Stimulated activated CD8-positive, alpha-beta memory T cell treated with anti-CD3 and anti-CD28 coated beads, Interleukin-4, amount 100 ng/mL, for 24 hours (primary cell): ENCODE measurements at regions not wholly inside any gene's neighbourhood (a gene's known extent, or its start where the extent isn't known, plus 50 kb on each side); places are given as distances from the start of the nearest gene placed in this dataset.
"Not testable (repeated sequence)": the region's sequence is repeated elsewhere in the genome, so short reads cannot be mapped to it uniquely, and the experiment has no call there.

Experiments used
- DNase-seq: peaks from one replicate; pipeline ENCODE4 v3.0.0-alpha.2; 2020; ENCODE audit warnings: low read depth

DNA sequence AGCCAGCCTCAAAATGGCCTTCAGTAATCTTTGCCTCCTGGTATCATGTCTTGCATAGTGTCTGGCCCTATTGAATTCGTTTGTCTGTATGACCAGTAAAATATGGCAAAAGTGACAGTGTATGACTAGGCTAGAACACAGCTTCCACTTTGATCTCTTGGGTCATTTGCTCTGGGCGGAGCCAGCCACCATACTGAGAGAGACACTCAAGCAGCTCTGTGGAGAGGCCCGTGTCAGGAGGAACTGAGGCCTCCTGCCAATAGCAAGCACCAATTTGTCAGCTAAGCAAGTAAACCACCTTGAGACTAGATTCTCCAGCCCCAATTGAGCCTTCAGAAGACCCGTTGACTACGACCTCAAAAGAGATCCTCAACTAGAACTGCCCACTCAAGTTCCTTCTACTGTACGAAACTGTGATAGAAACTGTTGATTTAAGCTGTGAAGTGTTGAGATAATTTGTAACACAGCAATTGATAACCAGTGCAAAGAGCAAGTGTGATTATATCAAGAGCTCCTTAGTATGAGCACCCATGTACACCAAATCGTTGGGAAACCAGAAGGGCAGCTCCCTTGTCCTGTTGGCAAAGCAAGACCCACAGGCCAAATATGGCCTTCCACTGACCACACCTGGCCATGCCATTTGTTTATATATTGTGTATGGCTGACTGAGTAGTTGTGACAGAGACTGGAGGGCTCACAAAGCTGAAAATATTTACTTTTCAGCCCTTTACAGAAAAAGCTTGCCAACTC lies 52.7 kb upstream of the SERBP1 start:
- DNase-seq = no peak

DNA sequence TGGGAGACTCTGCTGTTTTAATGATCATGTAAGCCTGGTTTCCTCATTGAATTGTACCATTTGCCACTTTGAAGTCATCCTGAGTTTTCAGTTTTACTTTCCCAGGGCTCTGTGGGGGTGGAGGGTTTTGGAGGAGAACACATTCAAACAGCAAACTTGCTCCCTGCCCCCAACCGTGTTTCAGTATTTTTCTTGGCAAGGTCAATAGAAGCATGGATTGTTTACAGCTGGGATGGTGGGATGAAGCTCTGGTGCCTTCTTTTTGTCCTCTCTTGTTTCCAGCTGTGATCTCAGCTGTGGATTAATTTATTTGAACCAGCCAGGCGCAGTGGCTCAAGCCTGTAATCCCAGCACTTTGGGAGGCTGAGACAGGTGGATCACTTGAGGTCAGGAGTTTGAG lies 54.3 kb upstream of the SERBP1 start:
- DNase-seq = no peak

DNA sequence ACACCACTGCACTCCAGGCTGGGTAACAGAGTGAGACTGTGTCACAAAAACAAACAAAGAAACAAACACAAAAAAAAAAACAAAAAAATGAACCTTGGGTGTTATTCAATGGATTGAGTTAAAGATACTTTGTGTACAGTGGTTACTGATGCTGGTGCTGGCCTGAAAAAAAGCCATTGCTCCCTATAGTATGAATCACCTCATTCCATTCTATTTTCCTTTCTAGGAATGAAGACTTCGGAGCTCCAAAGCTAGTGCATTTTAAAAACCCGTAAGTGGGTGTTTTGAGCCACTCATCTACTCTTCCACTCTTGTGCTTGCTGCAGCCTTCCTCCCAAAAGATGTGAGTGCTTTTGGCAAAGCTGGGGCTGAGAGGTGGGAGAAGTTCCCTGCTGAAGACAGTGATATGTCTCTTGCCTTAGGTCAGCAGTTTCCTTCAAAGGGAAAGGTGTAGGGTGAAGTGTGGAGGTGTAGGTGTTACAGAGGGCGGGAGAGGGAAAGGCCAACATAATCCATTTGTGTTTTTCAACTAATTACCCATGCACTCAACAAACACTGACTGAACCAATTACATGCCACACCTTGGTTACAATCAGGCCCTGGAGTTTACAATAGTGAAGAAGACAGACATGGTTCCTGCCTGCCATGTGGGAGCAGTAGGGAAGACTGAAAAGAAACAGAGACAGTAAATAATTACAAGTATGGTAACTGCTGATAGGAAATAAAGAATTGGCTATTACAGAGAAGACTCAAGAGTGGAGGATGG lies 55.0 kb upstream of the SERBP1 start:
- DNase-seq = no peak

DNA sequence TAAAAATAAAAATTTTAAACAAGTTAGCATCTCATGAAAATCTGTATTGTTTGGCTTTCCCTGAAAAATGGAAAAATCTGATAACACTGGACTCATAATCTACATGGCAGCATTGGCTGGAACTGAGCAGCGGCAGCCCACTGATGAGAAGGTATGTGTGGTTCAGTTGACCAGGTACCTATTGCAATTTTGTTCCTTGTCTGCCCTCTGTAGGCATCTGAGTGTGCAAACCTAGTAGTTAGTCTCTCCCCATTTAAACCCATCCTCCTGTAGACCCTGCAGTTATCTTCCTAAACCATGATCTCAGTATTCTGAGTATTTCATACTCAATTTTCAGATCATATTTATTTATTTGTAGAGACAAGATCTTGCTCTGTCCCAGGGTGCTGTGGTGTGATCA lies 59.4 kb upstream of the SERBP1 start:
- no peak for DNase-seq

DNA sequence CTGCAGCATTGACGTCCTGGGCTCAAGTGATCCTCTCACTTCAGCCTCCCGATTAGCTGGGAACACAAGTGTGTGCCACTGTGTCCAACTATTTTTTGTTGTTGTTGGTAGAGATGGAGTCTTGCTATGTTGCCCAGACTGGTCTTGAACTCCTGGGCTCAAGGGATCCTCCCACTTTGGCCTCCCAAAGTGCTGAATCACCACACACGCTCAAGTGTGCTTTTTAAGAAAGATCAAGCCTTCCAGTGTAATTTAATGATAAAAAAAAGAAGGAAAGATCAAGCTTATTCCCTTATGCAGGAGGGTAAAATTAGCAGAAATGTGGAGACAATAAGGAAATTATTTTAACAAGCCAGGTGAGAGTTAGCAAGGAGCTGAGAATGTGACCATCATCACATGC lies 61.1 kb upstream of the SERBP1 start:
- no peak for DNase-seq

DNA sequence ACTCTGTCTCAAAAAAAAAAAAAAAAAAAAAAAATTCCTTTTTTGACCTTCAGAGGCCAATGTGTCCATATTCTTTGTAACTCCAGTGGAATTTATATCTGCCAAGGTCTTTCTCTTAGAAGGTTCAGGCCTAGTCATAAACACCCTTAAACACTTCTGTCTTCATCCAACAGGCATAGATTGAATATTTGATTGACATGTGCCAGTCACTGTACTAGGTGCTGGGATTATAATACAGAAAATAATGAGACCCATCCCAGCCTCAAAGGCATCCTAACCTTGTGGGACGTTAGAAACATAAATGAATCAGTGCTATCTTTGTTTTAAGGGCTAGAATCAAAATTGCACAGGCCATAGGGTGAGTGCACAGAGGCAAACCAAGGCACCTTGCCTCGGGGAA lies 62.9 kb upstream of the SERBP1 start:
- no peak for DNase-seq

DNA sequence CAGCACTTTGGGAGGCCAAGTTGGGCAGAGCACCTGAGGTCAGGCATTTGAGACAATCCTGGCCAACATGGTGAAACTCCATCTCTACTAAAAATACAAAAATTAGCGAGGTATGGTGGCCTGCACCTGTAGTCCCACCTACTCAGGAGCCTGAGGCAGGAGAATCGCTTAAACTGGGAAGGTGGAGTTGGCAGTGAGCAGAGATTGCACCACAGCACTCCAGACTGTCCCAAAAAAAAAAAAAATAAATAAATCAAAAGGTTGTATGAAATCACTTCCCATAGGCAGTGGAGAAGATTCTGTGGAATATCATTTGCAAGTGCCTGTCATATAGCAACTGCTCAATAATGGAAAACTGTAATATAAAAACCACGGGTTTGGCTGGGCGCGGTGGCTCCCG lies 65.1 kb upstream of the SERBP1 start:
- DNase-seq = no peak

DNA sequence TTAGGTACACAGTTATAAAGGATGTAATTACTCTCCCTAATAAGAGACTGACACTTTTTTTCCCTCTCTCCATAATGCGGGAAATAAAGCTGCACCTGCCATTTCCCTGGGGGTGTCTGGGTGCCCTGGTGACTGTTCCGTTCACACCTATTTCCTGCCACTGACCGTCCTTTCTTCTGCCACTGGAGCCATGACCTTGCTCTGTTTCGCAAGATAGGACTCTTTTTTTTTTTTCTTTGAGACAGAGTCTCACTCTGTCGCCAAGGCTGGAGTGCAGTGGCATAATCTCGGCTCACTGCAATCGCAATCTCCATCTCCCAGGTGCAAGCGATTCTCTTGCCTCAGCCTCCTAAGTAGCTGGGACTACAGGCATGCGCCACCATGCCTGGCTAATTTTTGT lies 66.1 kb upstream of the SERBP1 start:
- no peak for DNase-seq

DNA sequence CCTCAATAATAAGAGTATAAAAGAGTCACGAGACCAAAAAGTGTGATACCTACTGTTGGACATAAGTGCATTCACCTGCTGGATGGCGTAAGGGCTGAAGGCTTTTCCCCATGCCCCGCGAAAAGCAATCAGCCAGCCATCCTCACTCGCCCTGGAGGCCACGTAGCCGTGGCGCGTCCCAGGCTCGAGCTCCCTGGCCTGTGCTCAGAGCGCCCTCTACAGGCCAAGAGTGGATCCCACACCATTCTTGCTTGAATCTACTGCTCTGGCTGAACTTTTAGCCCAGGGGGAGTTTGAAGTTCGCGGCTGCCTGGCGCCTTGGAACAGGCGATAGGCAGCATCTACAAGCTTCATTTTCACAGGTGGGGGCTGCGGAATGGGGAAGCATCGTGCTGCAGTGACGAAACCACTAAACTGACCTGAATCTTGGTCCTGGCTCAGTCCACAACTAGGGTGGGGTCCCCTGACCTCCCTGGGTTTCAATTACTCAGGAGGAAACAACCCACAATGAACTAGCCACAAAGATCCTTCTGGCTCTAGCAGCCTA lies 70.3 kb upstream of the SERBP1 start:
- peak; percentile 77 for DNase-seq

DNA sequence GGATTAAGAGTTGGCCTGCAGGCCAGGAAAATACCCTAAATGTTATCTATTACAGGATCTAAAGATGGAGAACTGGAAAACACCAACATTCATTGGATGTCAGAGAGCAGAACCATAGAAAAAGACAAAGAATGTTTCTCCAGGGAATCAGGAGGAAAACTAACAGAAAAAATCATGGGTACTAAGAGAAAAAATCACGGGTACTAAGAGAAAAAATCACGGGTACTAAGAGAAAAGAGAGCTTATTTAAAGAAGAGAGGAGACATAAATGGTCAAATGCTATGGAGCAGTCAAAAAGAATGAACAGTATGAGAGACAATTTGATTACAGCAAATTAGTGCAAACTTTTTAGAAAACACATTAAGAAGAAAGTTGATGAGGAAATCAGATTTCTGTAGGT lies 73.8 kb upstream of the SERBP1 start:
- DNase-seq = no peak

DNA sequence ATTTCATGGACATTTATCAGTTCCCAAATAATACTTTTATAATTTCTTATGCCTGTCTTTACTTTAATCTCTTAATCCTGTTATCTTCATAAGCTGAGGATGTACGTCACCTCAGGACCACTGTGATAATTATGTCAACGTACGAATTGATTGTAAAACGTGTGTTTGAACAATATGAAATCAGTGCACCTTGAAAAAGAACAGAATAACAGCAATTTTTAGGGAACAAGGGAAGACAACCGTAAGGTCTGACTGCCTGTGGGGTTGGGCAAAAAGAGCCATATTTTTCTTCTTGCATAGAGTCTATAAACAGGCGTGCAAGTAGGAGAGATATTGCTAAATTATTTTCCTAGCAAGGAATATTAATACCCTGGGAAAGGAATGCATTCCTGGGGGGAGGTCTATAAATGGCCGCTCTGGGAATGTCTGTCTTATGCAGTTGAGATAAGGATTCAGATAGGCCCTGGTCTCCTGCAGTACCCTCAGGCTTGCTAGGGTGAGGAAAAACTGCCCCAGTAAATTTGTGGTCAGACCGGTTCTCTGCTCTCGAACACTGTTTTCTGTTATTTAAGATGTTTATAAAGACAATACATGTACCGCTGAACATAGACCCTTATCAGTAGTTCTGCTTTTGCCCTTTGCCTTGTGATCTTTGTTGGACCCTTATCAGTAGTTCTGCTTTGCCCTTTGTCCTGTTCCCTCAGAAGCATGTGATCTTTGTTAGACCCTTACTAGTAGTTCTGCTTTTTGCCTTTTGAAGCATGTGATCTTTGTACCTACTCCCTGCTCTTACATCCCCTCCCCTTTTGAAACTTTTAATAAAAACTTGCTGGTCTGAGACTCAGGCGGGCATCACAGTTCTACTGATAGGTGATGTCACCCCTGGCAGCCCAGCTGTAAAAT lies 83.4 kb upstream of the SERBP1 start:
- not testable (repeated sequence) for DNase-seq

DNA sequence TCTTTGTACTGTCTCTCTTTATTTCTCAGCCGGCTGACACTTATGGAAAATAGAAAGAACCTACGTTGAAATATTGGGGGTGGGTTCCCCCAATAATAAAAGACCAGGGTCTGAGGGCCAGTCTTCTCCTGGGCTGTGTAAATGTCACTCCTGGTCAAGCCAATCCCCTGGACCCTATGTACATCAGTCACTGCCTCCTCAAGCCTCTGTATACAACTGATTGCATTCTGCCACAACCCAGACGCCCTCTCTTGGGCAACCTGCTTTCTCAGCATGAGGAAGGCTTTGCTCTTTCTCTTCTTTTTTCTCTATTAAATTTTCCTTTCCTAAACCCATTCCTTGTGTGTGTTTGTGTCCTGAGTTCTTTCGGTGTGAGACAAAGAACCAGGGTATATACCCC lies 84.1 kb upstream of the SERBP1 start:
- DNase-seq = no peak

DNA sequence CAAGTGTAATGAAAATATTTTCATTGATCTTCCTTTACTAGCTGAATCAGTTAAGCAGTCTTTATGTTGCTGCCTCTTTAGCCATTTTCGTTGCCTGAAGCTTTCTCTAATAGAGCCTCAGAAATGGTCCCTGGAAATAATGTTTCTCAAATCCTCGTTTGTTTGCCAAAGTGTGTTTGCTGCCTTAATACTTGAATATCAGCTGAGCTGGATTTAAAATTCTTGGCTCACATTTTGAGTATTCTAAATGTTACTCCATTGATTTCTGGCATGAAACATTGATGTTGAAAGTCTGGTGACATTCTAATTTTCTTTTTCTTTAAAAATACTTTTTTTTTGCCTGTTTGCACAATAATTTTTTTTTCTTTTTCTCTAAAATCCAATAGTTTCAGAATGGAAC lies 84.6 kb upstream of the SERBP1 start:
- DNase-seq = no peak

DNA sequence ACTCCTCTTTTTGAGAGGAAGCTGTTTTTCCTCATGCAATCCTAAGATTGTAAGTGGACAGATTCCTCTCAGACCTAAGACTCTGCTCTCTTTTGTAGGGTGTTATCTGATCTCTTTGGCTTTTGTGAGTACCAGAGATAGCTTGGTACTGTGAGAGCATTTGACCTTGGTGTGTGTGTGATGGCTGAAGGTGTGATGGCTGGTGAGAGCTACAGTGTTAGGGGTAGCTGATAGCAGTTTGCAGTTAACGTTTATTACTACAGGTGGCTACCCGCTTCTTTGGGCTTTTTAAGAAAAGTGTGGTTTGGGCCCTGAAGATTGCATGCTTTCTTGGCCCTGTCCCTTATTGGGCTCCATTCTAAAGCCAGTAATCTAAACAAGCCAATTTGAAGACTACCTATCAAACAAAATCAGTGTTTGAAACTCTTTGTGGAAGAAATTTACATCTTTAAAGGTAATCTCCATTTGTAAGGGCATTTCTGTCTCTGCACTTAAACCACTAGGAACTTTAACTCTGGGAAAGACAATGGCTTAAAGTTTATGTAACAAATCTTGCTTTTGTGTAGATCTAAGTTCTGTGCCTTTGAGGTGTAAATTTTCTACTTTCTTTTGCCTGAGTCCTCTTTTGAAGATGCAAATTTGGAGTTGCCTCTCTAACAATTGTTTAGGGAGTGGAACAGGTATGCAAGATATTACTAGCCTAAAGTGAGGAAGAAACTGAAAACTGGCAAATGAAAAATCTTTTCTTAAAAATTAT lies 85.3 kb upstream of the SERBP1 start:
- no peak for DNase-seq

DNA sequence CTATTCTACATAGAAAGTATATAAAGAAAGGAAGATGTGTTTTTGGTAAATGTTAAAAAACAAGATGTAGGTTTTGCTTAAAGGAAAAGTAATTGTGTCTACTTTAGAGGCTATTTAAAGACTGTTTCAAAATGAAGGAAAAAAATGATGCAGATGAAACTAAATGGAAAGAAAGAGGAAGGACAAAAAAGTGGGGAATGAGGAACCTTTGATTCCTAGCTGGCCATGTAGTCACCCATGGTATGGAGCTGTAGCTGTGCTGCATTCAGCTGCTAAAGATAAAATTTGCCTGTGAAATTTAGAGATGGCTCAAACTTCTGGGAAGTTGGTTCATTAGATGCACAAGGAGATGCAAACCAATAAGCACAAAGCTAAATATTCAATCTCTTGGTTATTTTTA lies 86.8 kb upstream of the SERBP1 start:
- DNase-seq = no peak

DNA sequence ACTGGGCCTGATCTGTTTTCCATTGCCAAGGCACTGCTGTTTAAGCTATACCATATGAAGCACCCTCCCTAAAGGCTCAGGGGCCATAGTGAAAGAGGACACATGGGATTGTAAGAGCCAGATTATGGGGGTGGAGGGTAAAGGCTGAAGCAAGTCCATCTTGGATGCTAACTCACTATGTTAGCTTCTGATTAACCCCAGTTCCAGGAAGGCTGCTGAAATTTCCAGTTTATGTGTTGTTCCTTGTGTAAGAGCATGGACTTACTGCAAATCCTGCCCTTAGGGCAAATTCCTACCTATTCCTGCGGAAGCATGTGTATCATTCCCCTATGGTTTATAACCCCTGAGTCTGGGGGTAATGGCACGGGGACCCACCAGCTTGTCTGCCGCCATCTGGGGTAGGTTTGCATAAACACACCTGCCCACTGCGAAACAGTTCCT lies 91.8 kb upstream of the SERBP1 start:
- DNase-seq = no peak

DNA sequence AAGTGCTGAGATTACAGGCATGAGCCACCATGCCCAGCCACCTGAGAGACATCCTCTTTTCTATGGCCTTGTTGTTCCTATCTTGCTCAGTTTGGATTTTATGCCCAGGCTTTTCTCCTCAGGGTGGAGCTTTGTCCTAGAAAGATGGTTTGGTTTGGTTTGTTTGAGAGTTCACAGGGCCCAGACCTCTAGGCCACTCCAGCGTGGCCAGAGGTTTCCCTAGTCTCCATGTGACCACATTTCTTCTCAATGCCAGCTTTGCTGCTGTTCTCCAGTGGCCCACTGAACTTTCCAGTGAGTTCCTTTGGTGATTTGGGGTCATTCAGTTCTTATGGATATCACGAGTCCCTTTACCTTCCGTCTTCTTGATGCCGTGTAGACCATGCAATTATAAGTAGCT lies 92.6 kb upstream of the SERBP1 start:
- DNase-seq = no peak

DNA sequence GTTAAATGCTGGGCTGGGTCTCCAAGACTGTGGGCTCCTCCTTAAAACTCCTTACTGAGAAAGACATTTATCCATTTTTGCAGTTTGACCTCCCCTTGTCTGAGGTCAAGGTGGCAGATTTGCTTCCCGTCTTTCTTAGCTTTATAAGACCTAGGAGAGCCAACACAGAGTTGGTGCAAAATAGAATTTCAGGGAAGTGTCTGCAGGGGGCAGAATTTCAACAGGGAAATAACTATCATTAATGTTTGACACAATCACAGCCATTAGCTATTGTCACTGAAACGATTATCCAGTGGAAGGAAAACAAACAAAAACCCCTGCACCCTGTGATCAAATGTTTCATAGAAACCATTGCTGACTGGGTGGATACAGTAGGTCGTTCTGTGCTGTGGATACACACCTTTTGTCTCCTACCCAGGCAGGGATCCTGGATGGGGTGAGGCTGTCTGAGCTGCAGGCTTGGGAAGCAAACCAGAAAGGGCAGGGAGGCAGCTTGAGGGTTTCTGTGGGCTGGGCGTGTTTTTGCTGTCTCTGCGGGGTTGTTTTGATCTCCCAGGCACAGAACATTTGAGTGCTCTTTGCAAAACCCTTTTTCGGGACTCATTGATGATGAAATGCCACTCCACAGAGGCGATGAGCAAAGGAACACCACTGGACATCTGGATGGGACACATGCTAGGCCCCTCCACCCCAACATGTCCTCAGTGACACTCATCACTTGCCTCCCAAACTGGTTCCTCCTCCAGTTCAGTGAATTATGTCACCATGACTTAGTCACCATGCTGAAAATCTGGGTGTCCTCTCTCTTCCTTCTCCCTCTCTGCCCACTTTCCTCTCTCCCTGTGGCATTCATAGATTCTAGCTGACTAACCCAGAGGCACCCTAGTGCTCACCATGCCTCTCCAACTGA lies 94.2 kb upstream of the SERBP1 start:
- DNase-seq = no peak

DNA sequence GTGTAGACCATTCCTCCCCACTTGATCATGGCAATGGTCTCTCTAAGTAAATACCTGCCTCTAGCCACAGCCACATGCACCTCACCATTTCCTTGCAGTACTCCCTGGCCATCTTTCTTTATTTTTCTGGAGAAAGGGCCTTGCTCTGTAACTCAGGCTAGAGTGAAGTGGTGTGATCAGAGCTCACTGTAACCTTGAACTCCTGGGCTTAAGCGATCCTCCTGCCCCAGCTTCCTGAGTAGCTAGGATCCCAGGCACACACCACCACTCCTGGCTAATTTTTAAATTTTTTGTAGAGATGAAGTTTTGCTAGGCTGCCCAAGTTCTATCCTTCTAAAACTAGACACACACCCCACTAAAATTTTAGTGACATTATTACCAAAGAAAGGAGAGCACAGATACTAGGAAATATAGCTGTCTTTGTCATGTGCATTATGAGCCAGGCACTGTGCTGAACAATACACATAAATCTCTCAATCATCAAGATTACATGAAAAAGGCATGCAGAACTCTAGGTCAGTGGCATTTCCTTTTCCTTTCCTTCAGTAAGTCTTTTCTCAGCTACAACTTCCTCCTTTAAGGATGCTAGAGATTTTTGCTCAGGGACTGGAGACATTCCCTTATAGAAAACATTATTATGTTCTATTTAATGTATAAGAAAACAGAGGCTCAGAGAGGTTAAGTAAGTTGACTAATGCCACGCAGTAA lies 95.0 kb upstream of the SERBP1 start:
- no peak for DNase-seq

DNA sequence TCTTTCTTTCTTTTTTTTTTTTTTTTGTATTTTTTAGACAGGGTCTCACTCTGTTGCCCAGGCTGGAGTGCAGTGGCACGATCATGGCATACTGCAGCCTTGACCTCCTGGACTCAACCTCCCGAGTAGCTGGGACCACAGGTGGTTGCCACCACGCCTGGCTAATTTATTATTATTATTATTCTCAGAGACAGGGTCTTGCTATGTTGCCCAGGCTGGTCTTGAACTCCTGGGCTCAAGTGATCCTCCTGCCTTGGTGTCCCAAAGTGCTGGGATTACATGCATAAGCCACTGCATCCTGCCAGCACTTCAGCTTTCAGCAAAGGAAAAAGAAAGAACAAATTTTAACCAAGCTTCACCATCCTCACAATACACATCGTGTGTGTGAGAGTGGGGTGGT lies 97.9 kb upstream of the SERBP1 start:
- no peak for DNase-seq
